GM12874 (cell line): ENCODE measurements at regions not wholly inside any gene's neighbourhood (a gene's known extent, or its start where the extent isn't known, plus 50 kb on each side); places are given as distances from the start of the nearest gene placed in this dataset.

Experiments
- TF ChIP-seq, protein P1 (sequence below): IDR thresholded peaks from 2 replicates; pipeline ENCODE4 v1.5.1; 2011; ENCODE audit warnings: low read depth, mild to moderate bottlenecking, control low read depth, low read length, moderate library complexity; ENCODE audit not compliant: insufficient read depth

DNA sequence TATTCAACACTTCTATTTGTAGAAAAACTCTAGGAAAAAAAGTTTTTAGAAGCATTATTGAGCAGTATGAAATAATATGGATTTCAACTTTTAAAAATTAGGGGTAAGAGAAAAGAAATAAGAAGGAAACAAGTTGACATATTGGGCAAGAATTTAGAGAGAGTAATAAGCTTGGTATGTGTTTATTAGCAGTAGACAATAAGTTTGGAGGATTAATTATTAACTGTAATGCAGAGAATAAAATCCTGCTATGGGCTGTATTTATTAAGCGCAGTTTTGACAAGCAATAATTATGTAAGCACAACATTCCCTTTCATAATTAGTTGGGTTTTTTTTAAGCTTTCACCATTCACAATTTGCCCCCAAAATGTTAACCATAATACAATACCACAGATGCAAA, 162.7 kb upstream of the SLC7A11 start:
- TF ChIP-seq, protein P1, sequence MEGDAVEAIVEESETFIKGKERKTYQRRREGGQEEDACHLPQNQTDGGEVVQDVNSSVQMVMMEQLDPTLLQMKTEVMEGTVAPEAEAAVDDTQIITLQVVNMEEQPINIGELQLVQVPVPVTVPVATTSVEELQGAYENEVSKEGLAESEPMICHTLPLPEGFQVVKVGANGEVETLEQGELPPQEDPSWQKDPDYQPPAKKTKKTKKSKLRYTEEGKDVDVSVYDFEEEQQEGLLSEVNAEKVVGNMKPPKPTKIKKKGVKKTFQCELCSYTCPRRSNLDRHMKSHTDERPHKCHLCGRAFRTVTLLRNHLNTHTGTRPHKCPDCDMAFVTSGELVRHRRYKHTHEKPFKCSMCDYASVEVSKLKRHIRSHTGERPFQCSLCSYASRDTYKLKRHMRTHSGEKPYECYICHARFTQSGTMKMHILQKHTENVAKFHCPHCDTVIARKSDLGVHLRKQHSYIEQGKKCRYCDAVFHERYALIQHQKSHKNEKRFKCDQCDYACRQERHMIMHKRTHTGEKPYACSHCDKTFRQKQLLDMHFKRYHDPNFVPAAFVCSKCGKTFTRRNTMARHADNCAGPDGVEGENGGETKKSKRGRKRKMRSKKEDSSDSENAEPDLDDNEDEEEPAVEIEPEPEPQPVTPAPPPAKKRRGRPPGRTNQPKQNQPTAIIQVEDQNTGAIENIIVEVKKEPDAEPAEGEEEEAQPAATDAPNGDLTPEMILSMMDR = no peak

DNA sequence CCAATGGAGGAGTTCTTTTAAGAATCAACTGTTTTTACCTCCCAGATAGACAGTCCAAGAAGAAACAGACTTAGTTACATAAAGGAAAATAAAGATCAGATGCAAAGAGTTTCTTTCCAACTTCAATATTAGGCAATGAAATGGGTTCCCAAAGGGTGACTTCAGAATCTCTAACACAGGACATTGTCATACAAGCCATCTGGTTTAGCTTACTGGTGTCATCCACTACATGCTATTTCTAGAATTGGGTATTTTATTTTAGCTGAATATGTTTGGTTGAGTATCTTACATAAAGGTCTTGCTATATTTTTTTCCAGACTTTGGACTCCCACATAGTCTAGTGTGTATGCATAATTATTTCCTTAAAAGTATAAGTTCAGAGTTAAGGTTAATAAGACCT, 162.1 kb upstream of the SLC7A11 start:
- TF ChIP-seq, protein P1 = no peak

DNA sequence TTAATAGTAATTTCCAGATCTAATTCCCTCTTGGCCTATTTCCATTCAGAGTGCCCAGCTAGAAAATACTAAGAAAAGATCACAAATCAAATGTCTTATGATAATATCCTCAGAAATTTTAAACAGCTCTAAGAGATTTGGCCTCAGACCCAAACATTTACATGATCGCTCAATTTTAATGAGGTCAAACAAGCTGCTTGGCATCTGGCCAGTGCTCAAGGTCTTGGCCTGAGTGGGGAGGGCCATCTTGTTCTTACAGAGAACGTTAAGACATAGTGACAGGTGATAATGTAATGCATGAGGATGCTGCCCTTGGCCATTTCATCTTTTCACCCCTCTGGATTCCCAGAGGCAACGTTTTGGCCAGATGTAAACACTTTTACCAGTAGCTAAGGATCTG, 159.2 kb upstream of the SLC7A11 start:
- TF ChIP-seq, protein P1 = no peak

DNA sequence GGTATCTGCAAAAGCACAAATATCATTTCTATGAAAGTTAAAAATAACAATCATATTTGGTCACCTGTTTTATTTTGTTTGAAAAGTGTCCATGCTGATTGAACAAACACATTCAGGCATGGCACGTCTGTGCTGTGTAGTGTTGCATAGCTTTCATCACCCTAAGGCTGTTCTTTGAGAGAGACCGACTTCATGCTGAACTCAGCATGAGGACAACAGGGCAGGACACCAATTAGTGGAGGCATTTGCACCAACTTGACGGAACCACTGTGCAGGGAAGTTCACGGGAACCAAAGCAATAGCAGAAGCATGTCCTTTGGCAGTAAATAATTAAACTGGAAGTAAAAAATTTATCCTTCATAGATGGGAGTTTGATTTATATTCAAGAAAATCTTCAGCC, 158.4 kb upstream of the SLC7A11 start:
- TF ChIP-seq, protein P1 = no peak

DNA sequence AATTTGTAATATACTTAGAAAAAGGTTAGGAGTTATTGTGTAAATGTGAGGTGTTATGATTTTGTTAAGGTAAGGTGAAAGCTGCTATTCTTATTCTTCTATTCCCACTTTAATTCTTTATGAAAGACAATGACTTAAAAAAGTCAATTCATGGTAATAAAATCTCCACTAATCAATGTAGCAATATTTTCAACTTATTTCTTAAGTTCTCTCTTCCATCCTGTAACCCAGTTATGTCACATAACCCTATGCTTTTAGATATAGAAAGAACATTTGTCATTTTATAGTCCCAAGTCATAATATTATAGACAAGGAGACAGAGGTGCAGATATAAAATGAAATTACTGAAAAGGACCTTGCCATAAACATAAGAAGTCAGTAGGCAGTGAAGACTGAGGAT, 157.9 kb upstream of the SLC7A11 start:
- TF ChIP-seq, protein P1 = no peak

DNA sequence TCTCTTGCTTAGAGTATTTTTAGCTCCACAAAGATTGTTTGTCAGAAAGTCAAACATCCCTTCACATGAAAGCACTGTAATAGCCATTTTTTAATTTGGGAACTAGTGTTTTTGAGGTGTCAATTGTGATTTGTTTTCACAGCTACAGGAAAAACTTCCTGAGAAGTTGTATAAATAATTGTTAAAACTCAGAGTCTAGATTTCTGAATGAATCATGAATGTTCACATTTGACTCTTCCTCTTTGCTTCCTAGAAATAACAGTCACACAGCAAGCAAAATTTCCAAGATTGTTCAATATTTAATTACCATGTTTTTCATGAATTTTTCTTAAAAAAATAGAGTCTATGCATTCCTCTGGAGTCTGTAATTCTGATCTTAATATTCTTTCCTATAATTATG, 156.9 kb upstream of the SLC7A11 start:
- TF ChIP-seq, protein P1 = no peak

DNA sequence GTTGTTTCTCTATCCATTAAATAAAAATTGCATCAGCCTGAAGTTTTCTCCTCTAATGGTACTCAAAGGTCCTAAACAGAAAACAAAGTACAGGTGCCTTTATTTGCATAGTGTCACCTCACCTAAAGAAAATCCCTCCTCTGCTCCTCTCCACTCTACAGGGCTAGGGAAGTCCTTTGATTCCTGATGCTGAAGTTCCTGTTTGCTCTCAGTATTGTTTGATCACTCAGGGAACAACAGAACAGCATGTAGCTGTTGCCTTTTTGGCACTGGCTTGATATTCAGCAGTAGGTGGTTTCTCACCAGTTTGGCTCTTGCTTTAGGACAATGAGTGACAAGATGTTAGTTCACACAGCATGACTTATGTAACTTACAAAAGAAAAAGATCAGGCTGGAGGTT, 156.2 kb upstream of the SLC7A11 start:
- TF ChIP-seq, protein P1 = no peak
